ENCODE measurements at regions not wholly inside any gene's neighbourhood (a gene's known extent, or its start where the extent isn't known, plus 50 kb on each side); places are given as distances from the start of the nearest gene placed in this dataset.

- POLR2A ChIA-PET = interaction anchor here (0.6 kb wide), 1 partner anchor 289 kb away, joined by 3 read pairs; no protein-coding TSS in a partner anchor
- CTCF ChIA-PET = interaction anchor here (1.0 to 5.0 kb wide), 6 partner anchors 10 to 781 kb away, joined by 3 to 41 read pairs (median 8); no protein-coding TSS in a partner anchor
Observed at GRCh38 chr13:97798171-97798821, 155.2 kb upstream of the IPO5 start.

GRCh38 chr13:97798836-97799235, 154.6 kb upstream of the IPO5 start:
- no peak for DNase-seq (ENCODE audit: low read depth, low spot score)

More at GRCh38 chr13:97798171-97798821, 155.2 kb upstream of the IPO5 start:
- TF ChIP-seq, protein P1, sequence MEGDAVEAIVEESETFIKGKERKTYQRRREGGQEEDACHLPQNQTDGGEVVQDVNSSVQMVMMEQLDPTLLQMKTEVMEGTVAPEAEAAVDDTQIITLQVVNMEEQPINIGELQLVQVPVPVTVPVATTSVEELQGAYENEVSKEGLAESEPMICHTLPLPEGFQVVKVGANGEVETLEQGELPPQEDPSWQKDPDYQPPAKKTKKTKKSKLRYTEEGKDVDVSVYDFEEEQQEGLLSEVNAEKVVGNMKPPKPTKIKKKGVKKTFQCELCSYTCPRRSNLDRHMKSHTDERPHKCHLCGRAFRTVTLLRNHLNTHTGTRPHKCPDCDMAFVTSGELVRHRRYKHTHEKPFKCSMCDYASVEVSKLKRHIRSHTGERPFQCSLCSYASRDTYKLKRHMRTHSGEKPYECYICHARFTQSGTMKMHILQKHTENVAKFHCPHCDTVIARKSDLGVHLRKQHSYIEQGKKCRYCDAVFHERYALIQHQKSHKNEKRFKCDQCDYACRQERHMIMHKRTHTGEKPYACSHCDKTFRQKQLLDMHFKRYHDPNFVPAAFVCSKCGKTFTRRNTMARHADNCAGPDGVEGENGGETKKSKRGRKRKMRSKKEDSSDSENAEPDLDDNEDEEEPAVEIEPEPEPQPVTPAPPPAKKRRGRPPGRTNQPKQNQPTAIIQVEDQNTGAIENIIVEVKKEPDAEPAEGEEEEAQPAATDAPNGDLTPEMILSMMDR (IDR thresholded peaks at IDR 0.05; ENCODE audit: low read depth, low read length) = no peak
- Histone ChIP-seq H3K4me3 (ENCODE audit: low read depth, low read length) (no peak overlapping the region), H3K27ac (ENCODE audit: low read depth, low read length) (no peak overlapping the region), H3K27me3 (ENCODE audit: control insufficient read depth, insufficient read depth, low read length) (peaks cover 3% of the 10 kb centered on the region), H3K9me3 (ENCODE audit: control insufficient read depth, insufficient read depth, low read length) (peaks cover under 1% of the 10 kb centered on the region; the same call in 1 of the 2 replicates)
- DNase-seq (ENCODE audit: low read depth, low spot score) = no peak

GRCh38 chr13:97802213-97802612, 151.3 kb upstream of the IPO5 start:
- no peaks in the 10 kb centered on the region for H3K9me3 ChIP-seq (ENCODE audit: control insufficient read depth, insufficient read depth, low read length)
- ChIA-PET CTCF (interaction anchor here (1.5 kb wide), 1 partner anchor 11 kb away, joined by 3 read pairs; no protein-coding TSS in a partner anchor), POLR2A (no interaction called here)
- TF ChIP-seq, protein P1 (IDR thresholded peaks at IDR 0.05; ENCODE audit: low read depth, low read length) = no peak
- no peak for DNase-seq (ENCODE audit: low read depth, low spot score)
- H3K27me3 ChIP-seq (ENCODE audit: control insufficient read depth, insufficient read depth, low read length) = peaks cover 3% of the 10 kb centered on the region
- no peak overlapping the region for H3K4me3 ChIP-seq (ENCODE audit: low read depth, low read length)
- no peak overlapping the region for H3K27ac ChIP-seq (ENCODE audit: low read depth, low read length)

More at GRCh38 chr13:97798836-97799235, 154.6 kb upstream of the IPO5 start:
- Histone ChIP-seq H3K27me3 (ENCODE audit: control insufficient read depth, insufficient read depth, low read length) (peaks cover 3% of the 10 kb centered on the region), H3K4me3 (ENCODE audit: low read depth, low read length) (no peak overlapping the region), H3K9me3 (ENCODE audit: control insufficient read depth, insufficient read depth, low read length) (no peaks in the 10 kb centered on the region), H3K27ac (ENCODE audit: low read depth, low read length) (no peak overlapping the region)
- TF ChIP-seq, protein P1 (IDR thresholded peaks at IDR 0.05; ENCODE audit: low read depth, low read length) = no peak
- ChIA-PET POLR2A (interaction anchor here (0.6 kb wide), 1 partner anchor 288 kb away, joined by 3 read pairs; no protein-coding TSS in a partner anchor), CTCF (interaction anchor here (1.0 to 5.0 kb wide), 9 partner anchors 9 to 781 kb away, joined by 3 to 41 read pairs (median 6); no protein-coding TSS in a partner anchor)

- Histone ChIP-seq H3K9me3 (ENCODE audit: control insufficient read depth, insufficient read depth, low read length) (no peaks in the 10 kb centered on the region), H3K27me3 (ENCODE audit: control insufficient read depth, insufficient read depth, low read length) (no peaks in the 10 kb centered on the region), H3K27ac (ENCODE audit: low read depth, low read length) (no peak overlapping the region), H3K4me3 (ENCODE audit: low read depth, low read length) (no peak overlapping the region)
- no peak for DNase-seq (ENCODE audit: low read depth, low spot score)
- POLR2A ChIA-PET = no interaction called here
- CTCF ChIA-PET = interaction anchor here (1.2 to 1.4 kb wide), 4 partner anchors 10 to 792 kb away, joined by 3 to 11 read pairs (median 4); no protein-coding TSS in a partner anchor
- TF ChIP-seq, protein P1 (IDR thresholded peaks at IDR 0.05; ENCODE audit: low read depth, low read length) = no peak
Observed at GRCh38 chr13:97809576-97809975, 143.9 kb upstream of the IPO5 start.

DNA sequence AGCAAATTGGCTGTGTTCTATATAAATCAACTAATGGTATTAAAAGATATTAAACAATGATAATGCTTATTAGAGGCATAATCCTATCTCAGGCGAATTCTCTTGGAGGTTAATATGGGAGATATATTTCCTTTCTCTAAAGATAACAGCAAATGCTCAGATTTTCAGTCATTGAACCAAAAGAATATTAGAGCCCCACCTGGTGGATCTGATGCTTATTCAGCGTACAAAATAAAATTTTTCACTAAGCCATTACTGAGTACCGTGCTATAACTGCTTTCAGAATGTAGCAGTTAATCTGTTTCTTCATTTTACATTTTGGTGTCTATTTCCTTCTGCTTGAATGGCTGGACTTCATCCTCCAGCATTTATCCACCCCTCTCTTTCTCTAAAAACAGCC, 143.3 kb upstream of the IPO5 start:
- no peak for DNase-seq (ENCODE audit: low read depth, low spot score)
- Histone ChIP-seq H3K27ac (ENCODE audit: low read depth, low read length) (no peak overlapping the region), H3K9me3 (ENCODE audit: control insufficient read depth, insufficient read depth, low read length) (no peaks in the 10 kb centered on the region), H3K4me3 (ENCODE audit: low read depth, low read length) (no peak overlapping the region), H3K27me3 (ENCODE audit: control insufficient read depth, insufficient read depth, low read length) (no peaks in the 10 kb centered on the region)
- ChIA-PET POLR2A (no interaction called here), CTCF (interaction anchor here (1.2 to 1.6 kb wide), 4 partner anchors 10 to 792 kb away, joined by 3 to 11 read pairs (median 6); no protein-coding TSS in a partner anchor)
- TF ChIP-seq, protein P1 (IDR thresholded peaks at IDR 0.05; ENCODE audit: low read depth, low read length) = peak; percentile 59

Data from AG04450 (cell line).